ENCODE measurements at regions not wholly inside any gene's neighbourhood (a gene's known extent, or its start where the extent isn't known, plus 50 kb on each side); places are given as distances from the start of the nearest gene placed in this dataset.

GRCh38 chr10:59087486-59087885, 89.0 kb upstream of the PHYHIPL start:
- DNase-seq (ENCODE audit: low read depth) = no peak

- no peak for DNase-seq (ENCODE audit: low read depth)
Measured at GRCh38 chr10:59088912-59089573, 87.4 kb upstream of the PHYHIPL start.

- no peak for DNase-seq (ENCODE audit: low read depth)
Measured at GRCh38 chr10:59090817-59091622, 85.4 kb upstream of the PHYHIPL start.

GRCh38 chr10:59093461-59093860, 83.0 kb upstream of the PHYHIPL start:
- no peak for DNase-seq (ENCODE audit: low read depth)

- DNase-seq (ENCODE audit: low read depth) = no peak
Measured at GRCh38 chr10:59096631-59097030, 79.8 kb upstream of the PHYHIPL start.

- peak; percentile 61 for DNase-seq (ENCODE audit: low read depth)
Measured at GRCh38 chr10:59098387-59098786, 78.1 kb upstream of the PHYHIPL start.

- no peak for DNase-seq (ENCODE audit: low read depth)
Measured at GRCh38 chr10:59098831-59099452, 77.5 kb upstream of the PHYHIPL start.

GRCh38 chr10:59099481-59099880, 77.0 kb upstream of the PHYHIPL start:
- DNase-seq (ENCODE audit: low read depth) = no peak

- DNase-seq (ENCODE audit: low read depth) = no peak
Measured at GRCh38 chr10:59102394-59102793, 74.0 kb upstream of the PHYHIPL start.

- DNase-seq (ENCODE audit: low read depth) = no peak
Measured at GRCh38 chr10:59104186-59104585, 72.3 kb upstream of the PHYHIPL start.

- DNase-seq (ENCODE audit: low read depth) = no peak
Measured at GRCh38 chr10:59106441-59106840, 70.0 kb upstream of the PHYHIPL start.

- no peak for DNase-seq (ENCODE audit: low read depth)
Measured at GRCh38 chr10:59107147-59107546, 69.3 kb upstream of the PHYHIPL start.

GRCh38 chr10:59108296-59108870, 68.1 kb upstream of the PHYHIPL start:
- no peak for DNase-seq (ENCODE audit: low read depth)

GRCh38 chr10:59108886-59109288, 67.6 kb upstream of the PHYHIPL start:
- no peak for DNase-seq (ENCODE audit: low read depth)

GRCh38 chr10:59109826-59110225, 66.6 kb upstream of the PHYHIPL start:
- no peak for DNase-seq (ENCODE audit: low read depth)

- DNase-seq (ENCODE audit: low read depth) = no peak
Measured at GRCh38 chr10:59124187-59124586, 52.3 kb upstream of the PHYHIPL start.

GRCh38 chr10:59125666-59126065, 50.8 kb upstream of the PHYHIPL start:
- no peak for DNase-seq (ENCODE audit: low read depth)

GRCh38 chr10:59126261-59126660, 50.2 kb upstream of the PHYHIPL start:
- no peak for DNase-seq (ENCODE audit: low read depth)

Data from HS-5 (cell line).